HEK293 (cell line): ENCODE measurements at regions not wholly inside any gene's neighbourhood (a gene's known extent, or its start where the extent isn't known, plus 50 kb on each side); places are given as distances from the start of the nearest gene placed in this dataset.

Experiments
- SP2 ChIP-seq: fragments of 450-650 bp; formaldehyde crosslinking; IDR thresholded peaks from 2 replicates; pipeline ENCODE4 v1.5.1; 2016; ENCODE audit warnings: missing biosample characterization, missing genetic modification characterization
- ZNF292 ChIP-seq: fragments of 450-650 bp; formaldehyde crosslinking; IDR thresholded peaks from 2 replicates; pipeline ENCODE4 v1.5.1; 2016; ENCODE audit warnings: low read depth, missing biosample characterization, missing genetic modification characterization, borderline replicate concordance
- ZNF302 ChIP-seq: fragments of 450-650 bp; formaldehyde crosslinking; IDR thresholded peaks from 2 replicates; pipeline ENCODE4 v1.5.1; 2016; ENCODE audit warnings: missing biosample characterization, missing genetic modification characterization, low read depth
- ZNF768 ChIP-seq: fragments of 450-650 bp; formaldehyde crosslinking; IDR thresholded peaks from 2 replicates; pipeline ENCODE4 v1.5.1; 2018; ENCODE audit warnings: missing biosample characterization, mild to moderate bottlenecking, missing genetic modification characterization
- ZNF785 ChIP-seq: fragments of 450-650 bp; formaldehyde crosslinking; IDR thresholded peaks from 2 replicates; pipeline ENCODE4 v1.5.1; 2016; ENCODE audit warnings: missing biosample characterization, missing genetic modification characterization
- ZNF830 ChIP-seq: fragments of 450-650 bp; IDR thresholded peaks from 2 replicates; pipeline ENCODE4 v1.5.0; 2018; ENCODE audit warnings: missing biosample characterization, missing genetic modification characterization, low read depth, mild to moderate bottlenecking, moderate library complexity
- TF ChIP-seq, protein P1 (sequence below): fragments of 450-650 bp; formaldehyde crosslinking; IDR thresholded peaks from 2 replicates; pipeline ENCODE4 v1.5.1; 2016; ENCODE audit warnings: missing biosample characterization, missing genetic modification characterization

DNA sequence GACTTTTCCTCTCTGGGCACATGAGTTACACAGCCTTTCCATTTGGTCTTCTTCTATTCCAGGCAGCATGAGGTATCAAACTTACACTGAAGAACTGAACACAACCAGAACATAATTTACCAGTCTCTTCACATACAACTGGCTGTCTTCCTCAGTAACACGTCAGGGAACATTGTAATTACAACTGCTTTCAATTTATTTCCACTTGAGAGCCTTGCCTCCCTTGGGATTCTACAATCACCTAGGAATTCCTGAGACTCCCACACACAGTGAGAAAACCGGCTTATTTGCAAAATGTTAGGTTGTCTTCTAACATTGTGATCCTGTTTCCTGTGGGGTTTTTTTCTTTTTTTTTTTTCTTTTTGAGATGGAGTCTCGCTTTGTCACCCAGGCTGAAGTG lies 149.9 kb downstream of the TMX3 start:
- TF ChIP-seq, protein P1, sequence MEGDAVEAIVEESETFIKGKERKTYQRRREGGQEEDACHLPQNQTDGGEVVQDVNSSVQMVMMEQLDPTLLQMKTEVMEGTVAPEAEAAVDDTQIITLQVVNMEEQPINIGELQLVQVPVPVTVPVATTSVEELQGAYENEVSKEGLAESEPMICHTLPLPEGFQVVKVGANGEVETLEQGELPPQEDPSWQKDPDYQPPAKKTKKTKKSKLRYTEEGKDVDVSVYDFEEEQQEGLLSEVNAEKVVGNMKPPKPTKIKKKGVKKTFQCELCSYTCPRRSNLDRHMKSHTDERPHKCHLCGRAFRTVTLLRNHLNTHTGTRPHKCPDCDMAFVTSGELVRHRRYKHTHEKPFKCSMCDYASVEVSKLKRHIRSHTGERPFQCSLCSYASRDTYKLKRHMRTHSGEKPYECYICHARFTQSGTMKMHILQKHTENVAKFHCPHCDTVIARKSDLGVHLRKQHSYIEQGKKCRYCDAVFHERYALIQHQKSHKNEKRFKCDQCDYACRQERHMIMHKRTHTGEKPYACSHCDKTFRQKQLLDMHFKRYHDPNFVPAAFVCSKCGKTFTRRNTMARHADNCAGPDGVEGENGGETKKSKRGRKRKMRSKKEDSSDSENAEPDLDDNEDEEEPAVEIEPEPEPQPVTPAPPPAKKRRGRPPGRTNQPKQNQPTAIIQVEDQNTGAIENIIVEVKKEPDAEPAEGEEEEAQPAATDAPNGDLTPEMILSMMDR = no peak
- TF ChIP-seq ZNF830 (tag by site-specific recombination) = no peak
- no peak for TF ChIP-seq ZNF302 (tag by site-specific recombination)
- TF ChIP-seq SP2 = no peak
- no peak for TF ChIP-seq ZNF292 (tag by site-specific recombination)
- TF ChIP-seq ZNF785 (tag by site-specific recombination) = no peak
- no peak for TF ChIP-seq ZNF768
